GM18499 (cell line): ENCODE measurements at regions not wholly inside any gene's neighbourhood (a gene's known extent, or its start where the extent isn't known, plus 50 kb on each side); places are given as distances from the start of the nearest gene placed in this dataset.

Experiments
- ATAC-seq: cut with Tn5 transposase; IDR thresholded peaks from one replicate; pipeline ENCODE4 v1.9.1; 2021; ENCODE audit warnings: moderate number of reproducible peaks; ENCODE audit not compliant: insufficient read depth, unreplicated experiment

DNA sequence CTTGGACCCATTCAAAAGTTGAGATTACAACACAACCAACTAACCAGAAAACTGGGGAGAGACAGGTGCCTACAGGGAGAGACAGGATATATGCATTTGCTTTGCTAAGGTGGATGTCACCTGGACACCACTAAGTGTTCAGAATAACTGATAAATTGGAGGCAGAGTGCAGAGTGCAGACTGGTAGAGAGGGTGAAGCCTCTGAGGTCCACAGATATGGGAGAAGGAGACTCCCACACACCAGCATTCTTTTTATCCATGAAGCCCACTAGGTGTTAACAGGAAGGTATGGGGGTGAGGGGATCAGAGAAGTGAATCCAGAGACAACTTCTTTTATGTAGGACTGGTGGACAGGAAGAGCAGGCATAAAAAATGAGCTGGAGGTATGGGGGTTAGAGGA lies 1310.0 kb upstream of the ZEB2 start:
- ATAC-seq: no peak

DNA sequence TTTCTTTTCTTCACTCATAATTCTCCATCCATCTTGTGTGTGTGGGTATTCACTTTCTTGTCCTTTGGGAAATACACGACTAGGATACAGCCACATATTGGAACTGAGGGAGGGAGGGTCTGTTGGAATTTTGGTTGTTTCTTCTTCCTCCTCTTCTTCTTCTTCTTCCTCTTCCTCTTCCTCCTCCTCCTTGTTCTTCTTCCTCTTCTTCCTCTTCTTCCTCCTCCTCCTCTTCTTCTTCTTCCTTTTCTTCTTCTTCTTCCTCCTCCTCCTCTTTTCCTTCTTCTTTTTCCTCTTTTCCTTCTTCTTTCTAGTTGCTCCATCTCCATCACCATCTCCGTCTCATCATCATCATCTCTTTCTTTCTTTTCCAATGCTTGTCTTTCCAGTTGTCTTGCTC lies 1307.3 kb upstream of the ZEB2 start:
- ATAC-seq: no peak

DNA sequence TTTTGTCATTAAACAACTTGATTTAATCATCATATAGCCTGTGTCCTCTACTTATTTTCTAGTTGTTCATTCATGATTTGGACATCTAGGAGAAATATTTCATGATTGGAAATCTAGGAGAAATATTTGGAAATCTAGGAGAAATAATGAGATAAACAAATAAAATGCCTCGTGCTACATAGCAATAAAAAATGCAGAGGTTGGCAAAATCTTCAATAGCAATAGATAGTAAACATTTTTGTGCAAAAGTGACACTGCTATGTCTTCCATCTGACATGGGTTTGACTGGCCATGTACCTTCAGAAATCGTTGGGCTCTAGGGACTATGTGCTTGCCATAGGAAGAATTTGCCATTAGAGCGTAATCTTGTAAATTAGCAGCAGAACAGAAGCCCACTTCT lies 1304.5 kb upstream of the ZEB2 start:
- no peak for ATAC-seq

DNA sequence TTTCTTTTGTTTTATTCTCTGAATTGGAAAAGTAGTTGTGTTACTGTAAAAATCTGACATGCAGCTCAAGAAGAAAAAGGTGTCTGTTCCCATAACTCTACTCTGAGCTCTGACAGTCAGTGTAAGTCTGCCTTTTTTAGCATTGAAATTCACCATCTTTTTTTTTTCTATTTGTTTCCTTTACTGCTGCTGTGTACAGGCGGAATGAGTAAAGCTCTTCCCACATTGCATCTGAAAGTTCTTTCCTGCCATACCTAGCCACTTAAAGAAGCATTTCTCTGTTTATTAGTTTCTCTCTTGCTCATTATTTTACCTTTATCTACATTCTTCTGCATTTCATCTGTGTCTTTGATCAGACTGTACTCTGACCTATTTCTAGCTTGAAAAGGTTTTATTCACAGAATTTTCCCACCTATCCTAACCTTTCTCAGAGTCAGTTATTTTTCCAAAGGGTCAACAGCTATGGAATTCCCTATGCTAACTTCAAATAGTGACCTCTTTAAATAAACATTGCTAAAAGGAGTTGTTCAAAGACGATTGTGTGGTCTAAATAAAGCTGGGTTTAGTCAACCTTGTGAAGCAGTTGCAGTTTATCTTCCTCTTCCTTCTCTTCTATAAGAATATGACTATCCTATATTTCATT lies 1303.1 kb upstream of the ZEB2 start:
- ATAC-seq: no peak

DNA sequence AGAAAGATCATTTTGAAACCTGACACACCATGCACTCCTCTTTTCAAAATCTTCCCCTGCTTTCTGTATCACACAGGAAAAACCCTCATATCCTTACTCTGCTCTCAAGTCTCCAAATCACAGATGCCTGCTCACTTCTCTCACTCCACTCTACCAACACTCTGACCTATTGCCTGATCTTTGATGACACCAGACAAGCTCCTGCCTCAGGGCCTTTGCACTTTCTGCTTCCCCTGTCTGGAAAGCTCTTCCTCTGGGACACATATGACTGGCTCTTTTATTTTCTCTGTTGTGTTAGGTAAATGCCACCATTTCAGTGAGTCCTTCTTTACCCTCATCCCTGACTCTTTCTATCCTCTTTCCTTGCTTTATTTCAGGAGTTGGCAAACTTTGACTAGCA lies 1300.7 kb upstream of the ZEB2 start:
- no peak for ATAC-seq

DNA sequence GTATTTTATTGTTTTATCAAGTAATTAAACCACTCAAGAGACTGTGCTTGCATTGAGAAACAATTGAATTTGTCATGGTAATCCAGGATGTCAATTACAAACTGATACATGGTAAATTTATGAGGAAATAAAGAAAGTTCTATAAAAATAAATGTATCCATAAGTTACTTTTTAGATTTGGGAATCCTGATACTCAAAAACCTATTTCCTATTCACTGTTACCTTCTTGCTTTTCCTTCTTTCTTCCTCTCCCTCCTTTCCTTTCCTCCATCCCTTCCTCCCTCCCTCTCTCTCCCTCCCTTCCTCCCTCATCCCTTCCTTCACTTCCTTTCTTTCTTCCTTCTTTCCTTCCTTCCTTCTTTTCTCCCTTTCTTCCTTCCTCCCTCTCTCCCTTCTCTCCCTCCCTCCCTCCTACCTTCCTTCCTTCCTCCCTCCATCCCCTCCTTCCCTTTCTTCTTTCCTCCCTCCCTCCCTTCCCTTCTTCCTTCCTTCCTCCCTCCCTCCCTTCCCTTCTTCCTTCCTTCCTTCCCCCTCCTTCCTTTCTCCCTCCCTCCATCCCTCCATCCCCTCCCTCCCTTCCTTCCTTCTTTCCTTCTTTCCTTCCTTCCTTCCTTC lies 1299.1 kb upstream of the ZEB2 start:
- ATAC-seq: no peak

DNA sequence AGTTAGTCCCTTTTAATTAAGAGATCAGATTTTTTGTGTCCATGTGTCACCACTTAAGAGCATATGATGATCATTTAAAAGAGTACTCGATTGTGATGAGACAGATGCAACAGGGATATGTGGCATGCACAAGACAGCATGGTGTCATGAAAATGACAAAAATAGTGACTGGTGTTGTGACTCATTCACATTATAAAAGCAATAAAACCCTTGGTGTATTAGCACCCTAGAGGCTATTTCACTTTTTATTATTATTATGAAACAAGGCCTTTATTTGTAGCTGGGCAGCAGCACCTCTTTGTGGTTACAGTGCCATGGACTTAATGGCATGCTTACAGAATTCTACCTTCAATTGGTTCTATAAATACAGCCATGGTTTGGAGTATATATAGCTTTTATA lies 1296.0 kb upstream of the ZEB2 start:
- ATAC-seq: no peak

DNA sequence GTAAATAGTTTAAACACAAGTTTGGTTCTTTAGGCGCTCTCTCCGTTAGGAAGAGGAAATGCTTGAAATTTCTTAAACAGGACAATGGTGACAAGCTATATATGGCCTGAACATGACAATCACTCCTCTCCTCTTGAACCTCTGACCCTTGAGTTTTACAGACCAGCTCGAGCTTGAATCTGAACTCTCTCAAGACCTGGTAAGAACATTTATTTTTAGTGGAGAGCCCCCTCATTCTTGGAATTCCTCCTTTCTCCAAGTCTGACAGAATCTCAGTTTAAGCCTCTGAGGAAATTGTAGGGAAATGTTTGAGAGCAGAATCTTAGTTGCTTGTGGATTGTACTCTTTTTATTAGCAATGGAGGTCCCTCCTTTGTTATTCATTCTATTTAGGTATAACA lies 1293.6 kb upstream of the ZEB2 start:
- ATAC-seq: no peak

DNA sequence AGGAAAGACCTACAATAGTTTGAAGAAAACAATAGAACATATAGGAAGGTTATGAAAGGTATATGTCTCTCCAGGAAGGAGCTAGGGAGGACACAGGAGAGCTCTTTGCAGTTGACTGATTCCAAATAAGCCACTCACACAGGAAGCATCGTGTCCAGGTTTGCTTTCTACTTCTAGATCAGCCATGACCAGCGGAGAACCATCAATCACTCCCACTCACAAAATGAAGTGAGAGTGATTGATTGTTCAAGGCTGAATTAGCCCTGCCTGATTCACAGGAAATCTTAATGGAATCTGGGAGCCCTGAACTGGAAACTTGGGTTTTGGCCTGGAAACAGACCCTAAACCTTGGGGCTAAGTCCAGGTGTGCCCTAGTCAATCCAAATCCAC lies 1292.2 kb upstream of the ZEB2 start:
- no peak for ATAC-seq

DNA sequence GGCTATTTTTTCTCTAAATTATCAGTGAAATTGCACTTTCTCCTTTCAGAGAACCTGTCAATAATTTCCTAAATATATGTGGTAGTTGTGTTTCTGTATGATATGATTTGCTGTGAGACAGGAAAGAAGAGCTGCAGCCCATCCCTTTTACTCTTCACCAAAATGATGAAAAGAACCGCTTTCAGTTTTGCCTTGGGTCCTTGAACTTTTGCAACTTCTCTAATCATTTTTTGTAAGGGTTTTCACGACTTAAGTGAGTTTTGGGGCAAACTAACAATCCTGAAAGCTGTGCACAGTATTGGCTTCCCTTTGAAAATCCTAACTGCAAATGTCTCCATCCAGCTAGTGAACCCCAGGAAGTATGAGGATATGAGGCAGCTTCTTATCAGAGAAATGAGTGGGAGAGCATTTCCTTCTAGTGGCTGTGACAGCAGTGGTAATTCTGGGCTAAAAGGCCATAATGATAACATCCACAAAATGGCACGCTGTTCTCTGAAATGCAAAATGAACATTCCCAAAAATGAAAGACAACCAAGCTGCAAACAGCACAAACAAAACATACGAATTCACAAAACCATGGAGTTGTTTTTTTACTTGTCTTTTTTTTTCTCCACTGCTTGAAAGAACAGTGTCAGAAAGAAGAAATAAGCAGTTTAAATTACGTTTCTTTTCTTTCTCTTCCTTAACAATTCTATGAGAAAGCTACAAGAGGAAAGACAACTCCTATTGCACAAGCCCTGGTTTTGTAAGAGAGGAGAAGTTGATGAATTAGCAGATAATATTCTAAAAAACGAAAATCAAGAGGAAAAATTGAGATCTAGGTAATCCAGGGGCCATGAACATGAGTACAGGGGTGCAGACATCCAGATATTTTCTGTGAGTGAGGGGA lies 1291.6 kb upstream of the ZEB2 start:
- ATAC-seq: no peak

DNA sequence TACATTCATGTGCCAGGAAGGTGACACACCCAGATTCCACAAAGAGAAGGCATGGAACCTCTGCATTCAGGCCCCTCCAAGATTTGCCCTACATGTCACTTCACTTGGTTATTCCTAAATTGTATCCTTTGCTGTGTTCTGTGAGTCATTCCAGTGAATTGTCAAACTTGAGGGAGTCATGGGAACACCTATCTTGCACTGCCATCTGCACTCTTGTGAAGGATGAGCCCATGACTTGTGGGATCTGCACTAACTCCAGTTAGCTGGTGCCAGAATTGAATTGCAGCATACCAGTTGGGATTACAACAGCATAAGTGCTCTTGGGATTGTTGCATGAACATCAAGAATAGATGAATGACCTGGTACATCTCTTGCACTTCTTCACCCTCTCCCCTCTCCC lies 1288.0 kb upstream of the ZEB2 start:
- no peak for ATAC-seq

DNA sequence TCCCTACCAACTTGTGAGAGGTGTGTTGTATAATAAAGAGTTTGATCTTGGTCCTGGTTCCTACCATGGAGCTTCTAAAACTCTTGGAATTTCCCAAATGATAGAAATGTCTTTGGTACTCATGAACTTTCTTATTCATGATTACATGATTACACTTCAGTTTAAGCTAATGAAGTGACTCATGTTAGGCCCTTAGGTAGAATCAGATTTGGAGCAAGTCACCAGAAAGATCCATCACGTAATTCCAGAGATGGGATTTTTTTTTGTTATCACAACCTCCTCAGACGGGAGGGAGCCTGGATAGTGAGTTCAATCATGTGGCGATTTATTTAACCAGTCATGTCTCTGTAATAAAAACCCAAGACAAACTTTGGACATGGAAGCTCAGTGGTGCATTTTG lies 1287.6 kb upstream of the ZEB2 start:
- ATAC-seq: no peak

DNA sequence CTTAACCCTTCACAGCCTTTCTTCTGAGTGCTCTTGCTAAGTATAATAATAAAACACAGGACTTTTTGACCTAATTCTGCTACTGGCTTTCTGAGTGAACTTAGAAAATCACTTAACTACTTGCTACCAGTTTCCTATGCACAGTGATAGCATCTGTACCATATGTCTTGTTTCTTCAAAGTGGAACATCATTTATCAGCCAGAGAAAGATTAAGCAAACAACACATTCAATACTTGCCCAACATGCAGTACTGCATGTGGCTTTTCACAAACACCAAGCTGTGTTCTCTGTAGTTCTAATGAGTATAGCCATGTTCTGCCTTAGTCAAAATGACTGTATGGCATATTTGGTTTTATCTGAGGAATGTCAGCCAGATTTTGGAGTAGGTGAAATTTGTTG lies 1286.6 kb upstream of the ZEB2 start:
- ATAC-seq: no peak

DNA sequence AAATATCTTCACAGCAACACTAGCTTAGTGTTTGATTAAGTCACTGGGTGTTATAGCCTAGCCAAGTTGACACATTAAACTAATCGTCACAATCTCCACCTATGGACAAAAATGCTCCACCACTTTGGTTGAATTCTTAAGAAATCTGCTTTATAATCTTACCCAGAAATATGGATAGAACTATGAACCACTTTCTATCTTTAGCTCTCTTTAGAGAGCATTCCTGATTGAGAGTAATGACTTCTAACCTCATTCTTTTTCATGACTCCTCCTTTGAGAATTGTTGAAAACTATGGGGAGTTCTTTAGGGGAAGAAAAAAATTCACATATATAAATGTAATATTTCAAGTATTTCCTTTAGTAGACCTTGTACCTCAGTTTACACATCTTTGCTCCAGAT lies 1282.2 kb upstream of the ZEB2 start:
- no peak for ATAC-seq

DNA sequence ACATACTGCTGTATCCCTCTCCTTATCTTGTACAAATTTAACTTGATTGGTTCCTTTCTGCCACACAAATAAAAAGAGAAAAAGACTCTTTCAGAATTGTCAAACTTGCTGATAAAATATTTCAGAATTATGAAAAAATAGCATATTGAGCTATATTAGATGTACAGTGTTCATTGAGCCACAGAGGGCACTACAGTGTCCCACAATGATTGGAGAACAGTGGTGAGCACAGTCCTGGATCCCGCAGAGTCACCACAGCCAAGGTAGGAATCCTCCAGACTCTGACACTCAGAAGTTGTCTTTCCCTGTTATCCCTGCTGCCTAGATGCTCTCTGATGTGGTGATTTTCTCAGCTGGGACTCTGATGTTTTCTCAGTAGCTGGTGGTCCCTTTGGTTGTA lies 1281.3 kb upstream of the ZEB2 start:
- ATAC-seq: no peak

DNA sequence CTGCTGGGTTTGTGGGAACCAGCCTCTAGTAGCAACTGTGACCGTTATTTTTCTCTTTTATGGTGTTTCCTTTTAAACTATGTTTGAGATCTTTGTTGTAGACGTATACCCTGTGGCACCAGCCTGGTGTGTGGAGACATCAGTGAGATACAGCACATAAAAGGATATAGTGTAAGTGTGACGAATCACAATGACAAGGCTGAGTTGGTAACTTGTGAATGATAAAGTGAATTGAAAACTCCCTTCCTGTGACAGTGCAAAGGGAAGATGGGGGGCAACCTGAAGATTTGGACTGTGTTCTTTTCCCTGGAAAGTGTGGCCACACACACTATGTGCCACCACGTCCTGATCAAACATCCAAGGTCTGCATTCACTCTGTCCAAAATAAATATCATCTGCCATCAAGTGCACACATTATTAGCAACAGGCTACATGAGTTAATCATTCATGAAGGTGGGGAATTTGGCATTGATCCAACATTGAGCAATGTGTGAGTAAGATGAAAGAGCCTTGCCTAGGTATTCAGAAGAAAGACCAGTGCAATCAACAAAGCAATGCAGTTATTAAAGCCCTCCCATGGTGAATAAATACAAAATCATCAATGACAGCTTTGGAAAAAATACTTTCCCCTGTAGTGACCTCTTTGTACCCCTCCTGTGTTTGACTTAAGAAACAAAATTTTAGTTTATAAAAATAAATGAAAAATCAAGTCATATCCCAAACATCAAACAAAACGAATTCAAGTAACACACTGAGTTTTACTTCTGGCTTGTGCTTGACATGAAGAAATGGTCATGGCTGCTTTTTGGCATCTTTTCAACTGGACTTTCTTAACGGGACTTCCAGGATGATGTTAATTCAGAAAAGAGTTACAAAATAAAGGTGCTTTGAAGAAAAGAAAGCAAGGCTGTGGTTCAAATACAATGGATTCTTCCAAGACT lies 1280.5 kb upstream of the ZEB2 start:
- ATAC-seq: no peak

DNA sequence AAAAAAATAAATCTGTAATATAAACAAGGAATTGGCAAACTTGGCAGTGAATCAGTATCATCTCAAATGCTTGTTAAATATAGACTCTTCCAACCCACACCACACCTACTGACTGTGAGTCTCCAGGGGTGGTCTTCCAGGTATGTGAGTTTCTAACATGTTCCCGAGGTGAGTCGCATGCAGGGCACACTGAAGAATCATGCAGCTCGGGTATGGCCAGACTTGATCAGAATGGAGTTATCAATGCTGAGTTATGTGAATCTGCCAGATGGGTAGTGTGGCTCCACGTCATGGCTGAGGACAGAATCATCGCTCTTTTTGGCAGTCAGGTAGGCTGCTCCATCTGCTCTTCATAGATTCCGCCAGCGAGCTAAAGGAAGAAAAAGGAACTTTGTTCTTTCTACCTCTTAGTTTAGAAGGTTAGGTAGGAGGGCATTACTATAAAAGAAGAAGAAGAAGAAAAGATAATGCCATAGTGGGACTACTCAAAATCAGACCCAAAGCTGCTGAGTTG lies 1279.7 kb upstream of the ZEB2 start:
- ATAC-seq: no peak

DNA sequence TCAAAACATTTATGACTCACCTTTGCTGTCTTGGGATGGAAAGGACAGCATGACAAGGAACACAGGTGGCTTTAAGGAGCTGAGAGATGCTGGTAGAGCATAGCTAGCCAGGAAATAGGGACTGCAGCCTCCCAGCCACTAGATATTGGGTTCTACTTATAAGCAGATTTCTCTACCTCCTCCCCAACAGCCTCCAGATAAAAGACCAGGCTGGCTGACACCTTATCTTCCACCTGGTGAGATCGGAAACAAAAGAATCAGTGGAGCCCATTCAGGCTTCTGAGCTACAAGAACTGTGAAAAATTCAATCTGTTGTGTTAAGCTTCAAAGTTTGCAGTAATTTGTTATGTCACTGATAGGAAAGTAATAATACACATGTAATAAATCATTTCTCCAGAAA lies 1278.5 kb upstream of the ZEB2 start:
- no peak for ATAC-seq

DNA sequence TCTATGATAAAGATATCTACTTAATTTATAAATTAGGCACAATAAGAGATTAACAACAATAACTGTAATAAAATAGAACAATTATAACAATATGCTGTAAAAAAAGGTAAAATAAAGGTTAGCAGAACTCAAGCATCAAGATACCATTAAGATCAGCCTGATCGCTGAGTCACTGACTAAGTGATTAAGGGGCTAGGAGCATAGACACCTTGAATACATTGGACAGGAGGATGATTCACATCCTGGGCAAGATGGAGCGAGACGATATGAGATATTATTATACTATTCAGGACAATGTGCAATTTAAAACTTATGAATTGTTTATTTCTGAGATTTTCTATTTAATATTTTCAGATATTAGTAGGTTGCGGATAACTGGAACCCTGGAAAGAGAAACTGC lies 1277.8 kb upstream of the ZEB2 start:
- no peak for ATAC-seq

DNA sequence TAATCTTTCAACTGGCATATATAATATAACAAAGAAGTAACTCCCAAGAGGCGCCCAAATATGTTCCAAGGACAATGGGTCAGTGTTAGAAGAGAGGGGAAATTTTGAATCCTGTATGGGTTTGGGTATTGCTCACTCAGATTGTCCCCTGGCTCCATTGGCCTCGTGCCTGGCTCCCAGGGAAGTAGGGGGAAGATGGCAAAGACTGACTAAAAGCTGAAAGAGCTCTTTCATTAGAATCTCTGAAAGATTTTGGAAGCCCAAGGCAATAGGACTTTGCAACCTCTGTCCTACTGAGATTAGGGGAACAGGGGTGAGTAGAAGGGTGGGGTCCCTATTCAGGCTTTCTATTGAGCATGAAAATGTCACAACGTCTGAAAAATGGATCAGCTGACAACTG lies 1272.8 kb upstream of the ZEB2 start:
- no peak for ATAC-seq
